Spleen (tissue), 7 donors: ENCODE measurements at regions not wholly inside any gene's neighbourhood (a gene's known extent, or its start where the extent isn't known, plus 50 kb on each side); places are given as distances from the start of the nearest gene placed in this dataset.

ENCODE experiments used
- CTCF ChIP-seq, 11 experiments: fragments of 200-600 bp in 7 of 11; fragments of 450-650 bp in 4 of 11; sonication (generic) in 4 of 11; IDR thresholded peaks in 8 of 11; conservative IDR thresholded peaks in 3 of 11; 1 replicate in 7 of 11; 2 replicates in 4 of 11; pipeline versions ENCODE4 v1.4.0 to v1.8.0; 2016 to 2021; ENCODE audit warnings: antibody characterized with exemption in 11 of 11, inconsistent platforms in 4 of 11, mild to moderate bottlenecking in 1 of 11
- POLR2AphosphoS5 ChIP-seq, 3 donors: sonication (generic); formaldehyde crosslinking; IDR thresholded peaks; one replicate each; pipeline ENCODE4 v1.5.1; 2017; ENCODE audit warnings: antibody characterized with exemption in 3 of 3
- donor health status: DM: no; HTN: no; CAD: no; lungs with moderate emphysema.
- donor health status: DM: no; HTN: no; CAD: no.
- donor health status: DM: no; HTN: no; CAD: no.

DNA sequence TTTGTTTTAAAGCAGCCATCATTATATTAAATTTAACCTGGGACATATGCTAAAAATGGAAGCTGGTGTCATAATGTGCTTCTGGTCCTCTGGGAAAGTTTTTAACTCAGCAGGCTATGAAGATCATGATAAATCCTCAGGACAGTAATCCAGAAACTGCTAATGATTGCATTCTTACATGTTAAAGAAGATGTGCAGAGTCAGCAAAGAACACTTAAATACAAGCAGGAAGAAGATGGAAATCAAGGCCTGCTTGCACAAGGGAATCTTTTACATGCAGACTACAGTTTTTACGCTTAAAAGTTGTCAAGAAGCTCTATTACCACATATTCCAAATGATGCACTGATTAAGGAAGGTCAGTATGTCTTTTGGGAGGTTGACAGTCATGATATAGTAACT, 246.0 kb upstream of the PTPRD start:
- TF ChIP-seq CTCF (IDR thresholded peaks at IDR 0.05 in 8 of 11, conservative IDR thresholded peaks at IDR 0.05 in 3 of 11) (no peak), POLR2AphosphoS5 (IDR thresholded peaks at IDR 0.05) (no peak)
